T-helper 2 cell (primary cell): ENCODE measurements at regions not wholly inside any gene's neighbourhood (a gene's known extent, or its start where the extent isn't known, plus 50 kb on each side); places are given as distances from the start of the nearest gene placed in this dataset.
"Not testable (repeated sequence)": the region's sequence is repeated elsewhere in the genome, so short reads cannot be mapped to it uniquely, and the experiment has no call there.

ENCODE experiments used
- DNase-seq, 5 experiments: peaks; one replicate each; pipeline versions ENCODE4 v3.0.0 to v3.0.0-alpha.2; 2012 to 2022

- DNase-seq, result no peak
Observed at GRCh38 chr12:90828621-90829020, 126.4 kb downstream of the CCER1 start.

- no peak for DNase-seq
Observed at GRCh38 chr12:90827567-90827966, 127.4 kb downstream of the CCER1 start.

- no peak for DNase-seq
Observed at GRCh38 chr12:90826036-90826435, 128.9 kb downstream of the CCER1 start.

GRCh38 chr12:90823859-90824258, 131.1 kb downstream of the CCER1 start:
- no peak for DNase-seq

- no peak for DNase-seq
Observed at GRCh38 chr12:90819709-90820108, 135.3 kb downstream of the CCER1 start.

- DNase-seq, result no peak
Observed at GRCh38 chr12:90816353-90817089, 138.5 kb downstream of the CCER1 start.

- no peak for DNase-seq
Observed at GRCh38 chr12:90809940-90810339, 145.0 kb downstream of the CCER1 start.

GRCh38 chr12:90808568-90808967, 146.4 kb downstream of the CCER1 start:
- no peak for DNase-seq

GRCh38 chr12:90802727-90803126, 152.2 kb downstream of the CCER1 start:
- no peak for DNase-seq

- DNase-seq, result no peak
Observed at GRCh38 chr12:90801776-90802175, 153.2 kb downstream of the CCER1 start.

- no peak for DNase-seq
Observed at GRCh38 chr12:90794212-90794611, 160.8 kb downstream of the CCER1 start.

- not testable (repeated sequence) for DNase-seq
Observed at GRCh38 chr12:90792718-90793117, 162.3 kb downstream of the CCER1 start.

- no peak for DNase-seq
Observed at GRCh38 chr12:90791445-90791844, 163.5 kb downstream of the CCER1 start.

GRCh38 chr12:90790747-90791146, 164.2 kb downstream of the CCER1 start:
- DNase-seq, result no peak

GRCh38 chr12:90773491-90773890, 181.5 kb downstream of the CCER1 start:
- DNase-seq, result no peak

GRCh38 chr12:90770861-90771260, 184.1 kb downstream of the CCER1 start:
- no peak for DNase-seq

GRCh38 chr12:90757957-90758356, 197.0 kb downstream of the CCER1 start:
- DNase-seq, result no peak

GRCh38 chr12:90745211-90745610, 209.8 kb downstream of the CCER1 start:
- DNase-seq, result no peak

- DNase-seq, result no peak
Observed at GRCh38 chr12:90741611-90742010, 213.4 kb downstream of the CCER1 start.

GRCh38 chr12:90729736-90730135, 225.2 kb downstream of the CCER1 start:
- no peak for DNase-seq

- DNase-seq, result no peak
Observed at GRCh38 chr12:90712671-90713070, 242.3 kb downstream of the CCER1 start.

- no peak for DNase-seq
Observed at GRCh38 chr12:90710711-90711110, 244.3 kb downstream of the CCER1 start.

GRCh38 chr12:90706036-90706435, 248.9 kb downstream of the CCER1 start:
- no peak for DNase-seq

- no peak for DNase-seq
Observed at GRCh38 chr12:90695415-90695814, 259.6 kb downstream of the CCER1 start.

- DNase-seq, result no peak
Observed at GRCh38 chr12:90690120-90690519, 264.9 kb downstream of the CCER1 start.
